GM12878 (cell line): ENCODE measurements at regions not wholly inside any gene's neighbourhood (a gene's known extent, or its start where the extent isn't known, plus 50 kb on each side); places are given as distances from the start of the nearest gene placed in this dataset.

ENCODE experiments used
- ATAC-seq: fragments of 200-7000 bp; cut with Tn5 transposase; 3 replicates; pipeline ENCODE4 v1.9.1; 2020; ENCODE audit warnings: mild to moderate bottlenecking, moderate library complexity
- BruUV-seq: library from RNA; stranded (reverse); fragments of 400-500 nt; replicated peaks from 2 replicates; lab custom pipeline; 2021; lab: Mats Ljungman, UMichigan
- CTCF ChIA-PET: fragments of 300-600 bp; sonication (Branson Sonifier 250); formaldehyde crosslinking; extraction: SDS; loops from one replicate; lab custom pipeline; 2021; ENCODE audit warnings: inconsistent platforms; lab: Yijun Ruan, JAX
- POLR2A ChIA-PET: fragments of 350-600 bp; formaldehyde crosslinking; extraction: SDS; loops from one replicate; lab custom pipeline; 2021; ENCODE audit warnings: inconsistent platforms; lab: Charles Lee
- RAD21 ChIA-PET: fragments of 300-600 bp; sonication (Branson Sonifier 250); formaldehyde crosslinking; loops from one replicate; lab custom pipeline; 2023; ENCODE audit warnings: antibody characterized with exemption; ENCODE audit not compliant: unreplicated experiment; lab: Charles Lee
- SMC1A ChIA-PET: fragments of 300-600 bp; sonication (Branson Sonifier 250); formaldehyde crosslinking; loops from one replicate; lab custom pipeline; 2023; ENCODE audit not compliant: unreplicated experiment, uncharacterized antibody; lab: Charles Lee
- DNase-seq: peaks from one replicate; pipeline ENCODE4 v3.0.0-alpha.2; 2011; ENCODE audit warnings: low read depth, low spot score
- FAIRE-seq: peaks from 3 replicates; lab custom pipeline; 2011; peaks lifted over from hg19 to GRCh38; lab: Jason Lieb, UNC
- H2AFZ ChIP-seq: 2 replicates; pipeline ENCODE4 v1.6.0; 2011; ENCODE audit warnings: low read depth, low read length, control low read depth; ENCODE audit not compliant: control insufficient read depth
- H3K27ac ChIP-seq: 2 replicates; pipeline ENCODE4 v1.5.1; 2011; ENCODE audit warnings: control low read depth; ENCODE audit not compliant: control insufficient read depth, insufficient read depth
- H3K27me3 ChIP-seq, 2 experiments: replicated peaks in 1 of 2; 2 replicates each; pipeline versions ENCODE4 v1.6.0 to v1.6.1; 2011; ENCODE audit warnings: low read length in 1 of 2; ENCODE audit not compliant: control insufficient read depth in 2 of 2, insufficient read depth in 2 of 2
- H3K36me3 ChIP-seq, 2 experiments: 2 replicates each; pipeline ENCODE4 v1.5.1; 2011; ENCODE audit warnings: low read length in 1 of 2; ENCODE audit not compliant: control insufficient read depth in 2 of 2, insufficient read depth in 2 of 2
- H3K4me1 ChIP-seq: 2 replicates; pipeline ENCODE4 v1.6.1; 2011; ENCODE audit warnings: mild to moderate bottlenecking, low read length, moderate library complexity, mixed read lengths; ENCODE audit not compliant: control insufficient read depth, insufficient read depth
- H3K4me2 ChIP-seq: 2 replicates; pipeline ENCODE4 v1.6.0; 2011; ENCODE audit warnings: control low read depth; ENCODE audit not compliant: control insufficient read depth, insufficient read depth
- H3K4me3 ChIP-seq: fragments of 200-600 bp; sonication (generic); 2 replicates; pipeline ENCODE4 v1.5.1; 2016
- H3K79me2 ChIP-seq: 2 replicates; pipeline ENCODE4 v1.6.0; 2011; ENCODE audit warnings: low read length; ENCODE audit not compliant: control insufficient read depth, insufficient read depth
- H3K9ac ChIP-seq: 2 replicates; pipeline ENCODE4 v1.8.0; 2011; ENCODE audit warnings: low read length, control low read depth, mixed read lengths; ENCODE audit not compliant: control insufficient read depth, insufficient read depth
- H3K9me3 ChIP-seq: replicated peaks from 3 replicates; pipeline ENCODE4 v1.5.1; 2011; ENCODE audit warnings: mild to moderate bottlenecking, low read length; ENCODE audit not compliant: control insufficient read depth, insufficient read depth
- H4K20me1 ChIP-seq: 2 replicates; pipeline ENCODE4 v1.6.0; 2011; ENCODE audit not compliant: control insufficient read depth, insufficient read depth
- ATF7 ChIP-seq: fragments of 450-650 bp; IDR thresholded peaks from 2 replicates; pipeline ENCODE4 v1.6.1; 2016; ENCODE audit warnings: low read depth, mild to moderate bottlenecking
- BCL11A ChIP-seq: IDR thresholded peaks from 2 replicates; pipeline ENCODE4 v1.6.1; 2011; ENCODE audit warnings: low read depth, low read length
- CBX3 ChIP-seq: fragments of 200-600 bp; sonication (generic); IDR thresholded peaks from 2 replicates; pipeline ENCODE4 v1.6.1; 2016; ENCODE audit warnings: low read depth, borderline replicate concordance
- MTA2 ChIP-seq: fragments of 450-650 bp; IDR thresholded peaks from 2 replicates; pipeline ENCODE4 v1.6.1; 2016; ENCODE audit warnings: low read depth, mild to moderate bottlenecking, moderate library complexity
- NBN ChIP-seq: fragments of 450-650 bp; IDR thresholded peaks from 2 replicates; pipeline ENCODE4 v1.6.1; 2016
- PAX5 ChIP-seq: IDR thresholded peaks from 2 replicates; pipeline ENCODE4 v1.6.1; 2011; ENCODE audit warnings: low read depth, low read length, borderline replicate concordance
- POLR2AphosphoS5 ChIP-seq: IDR thresholded peaks from 2 replicates; pipeline ENCODE4 v1.6.1; 2011; ENCODE audit warnings: mild to moderate bottlenecking, low read length, inconsistent platforms
- POU2F2 ChIP-seq: IDR thresholded peaks from 3 replicates; pipeline ENCODE4 v1.6.1; 2011; ENCODE audit warnings: low read depth, mild to moderate bottlenecking, low read length, borderline replicate concordance
- STAT1 ChIP-seq: fragments of 450-650 bp; conservative IDR thresholded peaks from 2 replicates; pipeline ENCODE4 v1.6.1; 2014; ENCODE audit warnings: antibody characterized with exemption, mild to moderate bottlenecking
- STAT3 ChIP-seq: IDR thresholded peaks from 2 replicates; pipeline ENCODE4 v1.6.1; 2011; ENCODE audit warnings: low read depth, low read length, improper control_type of control experiment
- SUZ12 ChIP-seq: fragments of 200-600 bp; sonication (generic); IDR thresholded peaks from one replicate; pipeline ENCODE4 v1.6.1; 2018; ENCODE audit warnings: antibody characterized with exemption, mild to moderate bottlenecking; ENCODE audit not compliant: unreplicated experiment
- TAF1 ChIP-seq: IDR thresholded peaks from 2 replicates; pipeline ENCODE4 v1.6.1; 2011; ENCODE audit warnings: mild to moderate bottlenecking, low read depth, low read length, borderline replicate concordance
- YY1 ChIP-seq: IDR thresholded peaks from 2 replicates; pipeline ENCODE4 v1.6.1; 2011; ENCODE audit warnings: low read depth, mild to moderate bottlenecking, low read length
- WGBS: methylation state at CpG from one replicate; pipeline ENCODE4 v1.1.6; 2016; ENCODE audit warnings: low lambda C conversion rate; ENCODE audit not compliant: insufficient replicate concordance, insufficient coverage; ENCODE audit errors: missing lambda C conversion rate; 5-methylcytosine and 5-hydroxymethylcytosine counted together
- in situ Hi-C: fragments of 300-500 bp; cut with MboI; formaldehyde crosslinking; loops from 9 replicates; pipeline ENCODE4 v1.14.3; 2018; ENCODE audit warnings: mixed read lengths
- intact Hi-C: fragments of 100-400 bp; cut with micrococcal nuclease; formaldehyde crosslinking; loops from one replicate; pipeline ENCODE4 v1.14.2; 2022; ENCODE audit not compliant: unreplicated experiment
- TF ChIP-seq, protein P1 (sequence below): IDR thresholded peaks from 2 replicates; pipeline ENCODE4 v1.6.1; 2011; ENCODE audit warnings: low read depth, low read length, improper control_type of control experiment, borderline replicate concordance
- TF ChIP-seq, protein P2 (sequence below): IDR thresholded peaks from 2 replicates; pipeline ENCODE4 v1.6.1; 2012; ENCODE audit warnings: low read depth, low read length, improper control_type of control experiment
- TF ChIP-seq, protein P3 (sequence below): IDR thresholded peaks from 2 replicates; pipeline ENCODE4 v1.6.1; 2012; ENCODE audit warnings: low read depth, low read length, improper control_type of control experiment

DNA sequence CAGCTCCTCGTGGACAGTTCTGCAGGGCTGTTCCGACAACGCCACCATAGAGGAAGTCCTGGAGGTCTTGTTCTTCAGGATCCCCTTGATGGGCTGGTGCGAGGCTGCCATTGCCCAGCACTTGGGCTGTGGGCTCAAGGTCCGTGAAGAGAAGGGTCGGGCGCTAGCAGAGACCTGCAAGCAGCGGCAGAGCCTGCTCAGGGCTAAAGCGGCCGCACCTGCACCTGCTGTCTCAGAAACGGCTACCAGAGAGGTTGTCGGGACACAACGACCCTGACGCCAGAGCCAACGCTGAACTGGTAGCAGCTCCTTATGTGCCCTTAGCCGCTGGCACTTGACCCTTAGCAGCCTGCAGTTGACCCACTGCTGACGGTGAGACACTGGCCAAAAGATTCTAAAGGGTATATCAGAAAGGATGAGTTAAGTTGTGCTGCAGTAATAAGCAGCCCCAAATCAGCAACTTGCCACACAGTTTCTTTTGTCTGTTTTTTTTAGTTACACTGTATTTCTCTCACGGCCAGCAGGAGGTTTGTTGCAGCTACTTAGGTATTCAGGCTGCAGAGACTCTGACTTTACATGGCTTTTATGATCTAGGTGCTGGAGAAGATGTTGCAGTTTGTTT is 55.5 kb upstream of the ST6GAL2 start:
- no peaks in the 10 kb centered on the region for H3K36me3 ChIP-seq
- no peak overlapping the region for H2AFZ ChIP-seq
- in situ Hi-C loops, result no loop called here
- TF ChIP-seq CBX3 (no peak), BCL11A (no peak), NBN (no peak), POLR2AphosphoS5 (no peak), STAT1 (no peak)
- TF ChIP-seq, all 136 proteins: peak for 0
- ChIA-PET CTCF (no interaction called here), SMC1A (interaction anchor here (0.6 kb wide), 1 partner anchor 23 kb away, joined by 3 read pairs; no protein-coding TSS in a partner anchor), POLR2A (no interaction called here), RAD21 (no interaction called here)
- no peaks in the 10 kb centered on the region for H3K79me2 ChIP-seq
- ATAC-seq, result no peak
- no peak for FAIRE-seq
- H3K4me2 ChIP-seq, result no peak overlapping the region
- 48% methylated on average over 18 of the region's 18 CpGs for WGBS
- H4K20me1 ChIP-seq, result no peaks in the 10 kb centered on the region
- no peaks in the 10 kb centered on the region for H3K27me3 ChIP-seq
- H3K4me3 ChIP-seq, result no peak overlapping the region
- no peak overlapping the region for H3K27ac ChIP-seq
- intact Hi-C loops, result no loop called here
- DNase-seq, result no peak
- no peak overlapping the region for H3K9ac ChIP-seq
- no peaks in the 10 kb centered on the region for H3K9me3 ChIP-seq
- no TSS peak for BruUV-seq
- H3K4me1 ChIP-seq, result no peaks in the 10 kb centered on the region

DNA sequence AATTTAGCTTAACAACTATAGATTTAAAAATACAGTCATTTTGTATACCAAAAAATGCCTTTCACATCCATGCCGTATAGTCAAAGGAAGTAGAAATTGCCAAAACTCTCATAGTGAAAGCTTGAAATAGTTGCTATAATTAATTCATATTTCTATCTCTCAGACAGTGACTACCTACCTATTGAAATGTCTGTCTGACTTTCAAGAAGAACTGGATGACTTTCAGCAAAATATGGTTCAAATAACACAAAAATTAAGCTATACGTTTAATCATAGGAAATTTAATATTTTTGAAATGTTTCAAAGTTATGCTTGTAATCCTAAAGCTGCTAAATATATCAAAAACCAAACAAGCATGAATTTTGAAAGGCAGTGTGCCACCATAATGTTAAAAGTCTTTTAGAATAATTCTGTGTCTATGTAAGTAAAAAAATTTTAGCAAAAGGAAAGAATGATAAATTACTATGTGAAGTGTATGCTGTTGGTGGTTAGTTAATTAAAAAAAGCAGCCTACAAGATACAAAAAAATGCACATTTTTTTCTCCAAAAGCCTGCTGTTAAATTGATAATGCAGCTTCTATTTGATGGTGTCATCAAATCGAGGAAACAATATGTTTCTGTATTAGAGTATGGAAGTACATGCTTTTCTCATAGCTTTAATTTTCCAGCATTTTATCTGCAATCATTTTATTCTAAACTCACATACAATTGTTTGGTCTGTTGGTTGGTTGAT is 57.7 kb upstream of the ST6GAL2 start:
- no peak for FAIRE-seq
- TF ChIP-seq, protein P1, sequence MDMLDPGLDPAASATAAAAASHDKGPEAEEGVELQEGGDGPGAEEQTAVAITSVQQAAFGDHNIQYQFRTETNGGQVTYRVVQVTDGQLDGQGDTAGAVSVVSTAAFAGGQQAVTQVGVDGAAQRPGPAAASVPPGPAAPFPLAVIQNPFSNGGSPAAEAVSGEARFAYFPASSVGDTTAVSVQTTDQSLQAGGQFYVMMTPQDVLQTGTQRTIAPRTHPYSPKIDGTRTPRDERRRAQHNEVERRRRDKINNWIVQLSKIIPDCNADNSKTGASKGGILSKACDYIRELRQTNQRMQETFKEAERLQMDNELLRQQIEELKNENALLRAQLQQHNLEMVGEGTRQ, result no peak
- TF ChIP-seq MTA2 (no peak), SUZ12 (no peak), PAX5 (no peak), STAT3 (no peak), POLR2AphosphoS5 (no peak), STAT1 (no peak), TAF1 (no peak), YY1 (no peak), ATF7 (no peak), POU2F2 (no peak)
- TF ChIP-seq, protein P2, sequence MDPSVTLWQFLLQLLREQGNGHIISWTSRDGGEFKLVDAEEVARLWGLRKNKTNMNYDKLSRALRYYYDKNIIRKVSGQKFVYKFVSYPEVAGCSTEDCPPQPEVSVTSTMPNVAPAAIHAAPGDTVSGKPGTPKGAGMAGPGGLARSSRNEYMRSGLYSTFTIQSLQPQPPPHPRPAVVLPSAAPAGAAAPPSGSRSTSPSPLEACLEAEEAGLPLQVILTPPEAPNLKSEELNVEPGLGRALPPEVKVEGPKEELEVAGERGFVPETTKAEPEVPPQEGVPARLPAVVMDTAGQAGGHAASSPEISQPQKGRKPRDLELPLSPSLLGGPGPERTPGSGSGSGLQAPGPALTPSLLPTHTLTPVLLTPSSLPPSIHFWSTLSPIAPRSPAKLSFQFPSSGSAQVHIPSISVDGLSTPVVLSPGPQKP, result no peak
- TF ChIP-seq, protein P3, sequence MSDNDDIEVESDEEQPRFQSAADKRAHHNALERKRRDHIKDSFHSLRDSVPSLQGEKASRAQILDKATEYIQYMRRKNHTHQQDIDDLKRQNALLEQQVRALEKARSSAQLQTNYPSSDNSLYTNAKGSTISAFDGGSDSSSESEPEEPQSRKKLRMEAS, result no peak

More for the DNA sequence above, 57.7 kb upstream of the ST6GAL2 start:
- 4% methylated on average over 3 of the region's 3 CpGs for WGBS
- no peaks in the 10 kb centered on the region for H4K20me1 ChIP-seq
- DNase-seq, result no peak
- BruUV-seq, result no TSS peak
- CTCF ChIA-PET, result no interaction called here
- no peak for ATAC-seq
- no peak overlapping the region for H3K4me2 ChIP-seq
- H3K4me1 ChIP-seq, result no peaks in the 10 kb centered on the region
- no peaks in the 10 kb centered on the region for H3K9me3 ChIP-seq
- intact Hi-C loops, result no loop called here
- no peaks in the 10 kb centered on the region for H3K79me2 ChIP-seq
- H3K4me3 ChIP-seq, result no peak overlapping the region
- SMC1A ChIA-PET, result no interaction called here
- POLR2A ChIA-PET, result no interaction called here
- in situ Hi-C loops, result no loop called here
- no peaks in the 10 kb centered on the region for H3K27me3 ChIP-seq
- H3K36me3 ChIP-seq, result no peaks in the 10 kb centered on the region
- H2AFZ ChIP-seq, result no peak overlapping the region
- no peak overlapping the region for H3K27ac ChIP-seq
- RAD21 ChIA-PET, result no interaction called here
- no peak overlapping the region for H3K9ac ChIP-seq
